EL (cell line): ENCODE measurements at regions not wholly inside any gene's neighbourhood (a gene's known extent, or its start where the extent isn't known, plus 50 kb on each side); places are given as distances from the start of the nearest gene placed in this dataset.

Experiments
- DNase-seq: peaks from one replicate; pipeline ENCODE4 v3.0.0-alpha.2; 2016

GRCh38 chr4:81522711-81523110 lies 51.0 kb upstream of the RASGEF1B start:
- DNase-seq, result no peak

- DNase-seq, result no peak
Measured at GRCh38 chr4:81521708-81522107, 50.0 kb upstream of the RASGEF1B start.
